Neural cell (in vitro differentiated cells): ENCODE measurements at regions not wholly inside any gene's neighbourhood (a gene's known extent, or its start where the extent isn't known, plus 50 kb on each side); places are given as distances from the start of the nearest gene placed in this dataset.

Source experiments
- EZH2 ChIP-seq: fragments of 200-600, 300-800 bp; shearing (Covaris generic), sonication (generic); IDR thresholded peaks from 2 replicates; pipeline ENCODE4 v1.6.1; 2014; ENCODE audit warnings: antibody characterized with exemption, low read length, borderline replicate concordance, mild to moderate bottlenecking; ENCODE audit not compliant: insufficient read depth, poor library complexity, severe bottlenecking
- TF ChIP-seq, protein P1 (sequence below): fragments of 450-650 bp; IDR thresholded peaks from 2 replicates; pipeline ENCODE4 v1.5.1; 2014; ENCODE audit warnings: antibody characterized with exemption, mild to moderate bottlenecking, moderate library complexity; ENCODE audit not compliant: poor library complexity, severe bottlenecking

DNA sequence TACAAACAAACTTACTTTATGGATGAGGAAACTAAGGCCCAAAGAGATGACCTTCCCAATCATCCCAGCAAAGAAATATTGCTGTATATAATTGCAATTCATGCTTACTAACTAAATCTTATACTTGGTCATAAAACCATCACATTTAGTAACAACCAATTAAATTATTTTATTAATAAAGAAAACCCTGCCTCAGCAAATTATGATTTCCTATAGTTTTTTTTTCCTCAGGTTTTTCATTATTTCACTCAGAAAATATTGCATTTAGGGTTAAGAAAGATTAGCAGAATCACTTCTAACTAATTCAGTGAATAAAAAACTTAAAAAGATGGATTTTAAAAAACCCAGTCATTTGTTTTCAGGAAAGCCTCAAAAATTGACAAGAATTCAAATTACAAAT is 86.5 kb upstream of the GADL1 start:
- TF ChIP-seq, protein P1, sequence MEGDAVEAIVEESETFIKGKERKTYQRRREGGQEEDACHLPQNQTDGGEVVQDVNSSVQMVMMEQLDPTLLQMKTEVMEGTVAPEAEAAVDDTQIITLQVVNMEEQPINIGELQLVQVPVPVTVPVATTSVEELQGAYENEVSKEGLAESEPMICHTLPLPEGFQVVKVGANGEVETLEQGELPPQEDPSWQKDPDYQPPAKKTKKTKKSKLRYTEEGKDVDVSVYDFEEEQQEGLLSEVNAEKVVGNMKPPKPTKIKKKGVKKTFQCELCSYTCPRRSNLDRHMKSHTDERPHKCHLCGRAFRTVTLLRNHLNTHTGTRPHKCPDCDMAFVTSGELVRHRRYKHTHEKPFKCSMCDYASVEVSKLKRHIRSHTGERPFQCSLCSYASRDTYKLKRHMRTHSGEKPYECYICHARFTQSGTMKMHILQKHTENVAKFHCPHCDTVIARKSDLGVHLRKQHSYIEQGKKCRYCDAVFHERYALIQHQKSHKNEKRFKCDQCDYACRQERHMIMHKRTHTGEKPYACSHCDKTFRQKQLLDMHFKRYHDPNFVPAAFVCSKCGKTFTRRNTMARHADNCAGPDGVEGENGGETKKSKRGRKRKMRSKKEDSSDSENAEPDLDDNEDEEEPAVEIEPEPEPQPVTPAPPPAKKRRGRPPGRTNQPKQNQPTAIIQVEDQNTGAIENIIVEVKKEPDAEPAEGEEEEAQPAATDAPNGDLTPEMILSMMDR: no peak
- TF ChIP-seq EZH2: no peak
